IPS DF 6.9 (cell line): ENCODE measurements at regions not wholly inside any gene's neighbourhood (a gene's known extent, or its start where the extent isn't known, plus 50 kb on each side); places are given as distances from the start of the nearest gene placed in this dataset.

ENCODE experiments used
- DNase-seq: peaks from one replicate; pipeline ENCODE4 v3.0.0-alpha.2; 2013; ENCODE audit warnings: low read depth, low spot score
- H3K27ac ChIP-seq: one replicate; pipeline ENCODE4 v1.5.1; 2013; ENCODE audit warnings: low read length, control low read depth
- H3K27me3 ChIP-seq: 2 replicates; pipeline ENCODE4 v1.6.1; 2013; ENCODE audit warnings: mild to moderate bottlenecking, low read length; ENCODE audit not compliant: control insufficient read depth, insufficient read depth
- H3K36me3 ChIP-seq: 2 replicates; pipeline ENCODE4 v1.6.1; 2013; ENCODE audit warnings: low read length; ENCODE audit not compliant: control insufficient read depth, insufficient read depth
- H3K4me1 ChIP-seq: 2 replicates; pipeline ENCODE4 v1.6.1; 2013; ENCODE audit warnings: low read length; ENCODE audit not compliant: control insufficient read depth, insufficient read depth
- H3K4me3 ChIP-seq: 2 replicates; pipeline ENCODE4 v1.5.1; 2013; ENCODE audit warnings: mild to moderate bottlenecking, low read length
- H3K9me3 ChIP-seq: 2 replicates; pipeline ENCODE4 v1.6.1; 2013; ENCODE audit warnings: low read length, inconsistent platforms; ENCODE audit not compliant: control insufficient read depth, insufficient read depth
- WGBS: extraction: QIAGEN DNeasy Blood & Tissue Kit; methylation state at CpG from one replicate; pipeline ENCODE4 v1.1.7; 2013; ENCODE audit warnings: mixed read lengths, missing lambda C conversion rate; ENCODE audit not compliant: insufficient read length, insufficient coverage; 5-methylcytosine and 5-hydroxymethylcytosine counted together

DNA sequence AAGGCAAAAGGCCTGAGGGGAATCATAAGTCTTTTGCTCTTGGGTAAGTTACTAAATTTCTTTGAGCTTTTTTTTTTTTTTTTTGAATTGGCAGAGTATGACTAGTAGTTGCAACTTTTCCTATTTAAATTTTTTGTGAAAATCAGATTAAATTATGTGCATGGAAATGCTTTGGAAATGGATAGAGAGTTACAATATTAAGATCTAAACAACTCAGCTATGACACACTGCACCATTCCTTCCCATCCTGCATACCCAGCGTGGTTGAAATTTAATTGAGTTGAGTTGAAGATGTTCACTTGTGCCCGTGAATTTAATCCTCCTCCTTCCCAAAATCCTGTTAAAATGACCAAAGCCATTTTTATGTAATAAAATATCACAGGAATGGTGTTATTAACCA is 296.4 kb downstream of the ACTL7B start:
- Histone ChIP-seq H3K4me1 (no peaks in the 10 kb centered on the region), H3K36me3 (no peaks in the 10 kb centered on the region), H3K9me3 (no peaks in the 10 kb centered on the region), H3K27ac (no peak overlapping the region), H3K27me3 (no peaks in the 10 kb centered on the region), H3K4me3 (no peak overlapping the region)
- WGBS: no CpG with 5 or more reads among the region's 2 CpGs
- no peak for DNase-seq

DNA sequence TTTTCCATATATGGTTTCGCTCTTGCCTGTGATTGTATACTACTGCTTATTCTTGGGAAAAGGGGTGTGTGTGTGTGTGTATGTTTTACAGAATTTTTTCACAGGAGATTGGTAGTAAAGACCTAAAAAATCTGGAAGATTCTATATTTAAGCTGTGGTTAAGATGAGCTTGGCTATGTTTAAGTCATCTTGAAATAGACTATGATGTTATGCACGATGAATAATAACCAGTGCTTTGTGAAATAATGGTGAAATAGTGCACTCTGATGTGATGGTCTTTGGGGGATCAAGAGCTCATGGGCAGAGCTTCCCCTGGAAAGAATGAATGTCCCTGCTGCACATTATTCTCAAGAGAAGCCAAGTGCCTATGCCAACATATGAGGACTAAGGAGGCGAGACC is 301.0 kb downstream of the ACTL7B start:
- WGBS: no CpG with 5 or more reads among the region's 3 CpGs
- Histone ChIP-seq H3K9me3 (no peaks in the 10 kb centered on the region), H3K4me3 (no peak overlapping the region), H3K27ac (no peak overlapping the region), H3K36me3 (no peaks in the 10 kb centered on the region), H3K4me1 (no peaks in the 10 kb centered on the region), H3K27me3 (no peaks in the 10 kb centered on the region)
- DNase-seq: no peak

DNA sequence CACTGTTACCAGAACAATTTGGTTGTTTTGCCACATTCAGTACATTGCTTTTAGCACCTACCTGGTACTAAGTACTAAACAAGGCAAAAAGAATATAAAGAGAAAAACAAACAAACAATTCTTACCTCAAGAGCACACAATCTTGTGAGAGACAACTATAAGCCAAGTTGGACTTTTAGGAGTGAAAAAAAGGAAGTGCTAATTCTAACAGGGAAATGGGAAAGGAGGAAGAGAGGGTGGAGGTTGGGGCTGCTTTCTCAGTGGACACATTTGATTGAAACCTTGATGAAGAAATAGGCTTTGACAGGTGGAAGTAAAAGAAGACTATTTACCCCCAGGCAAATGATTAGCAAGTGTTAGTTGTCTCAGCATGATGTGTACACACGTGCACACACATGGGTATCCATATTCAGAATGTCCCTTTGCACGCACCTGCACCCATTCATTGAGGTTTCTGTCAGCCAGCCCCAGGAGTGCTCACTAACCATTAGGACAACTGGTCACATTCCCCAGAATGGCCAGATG is 302.6 kb downstream of the ACTL7B start:
- Histone ChIP-seq H3K36me3 (no peaks in the 10 kb centered on the region), H3K9me3 (no peaks in the 10 kb centered on the region), H3K4me1 (no peaks in the 10 kb centered on the region), H3K4me3 (no peak overlapping the region), H3K27ac (no peak overlapping the region), H3K27me3 (no peaks in the 10 kb centered on the region)
- WGBS: no CpG with 5 or more reads among the region's 2 CpGs
- no peak for DNase-seq

DNA sequence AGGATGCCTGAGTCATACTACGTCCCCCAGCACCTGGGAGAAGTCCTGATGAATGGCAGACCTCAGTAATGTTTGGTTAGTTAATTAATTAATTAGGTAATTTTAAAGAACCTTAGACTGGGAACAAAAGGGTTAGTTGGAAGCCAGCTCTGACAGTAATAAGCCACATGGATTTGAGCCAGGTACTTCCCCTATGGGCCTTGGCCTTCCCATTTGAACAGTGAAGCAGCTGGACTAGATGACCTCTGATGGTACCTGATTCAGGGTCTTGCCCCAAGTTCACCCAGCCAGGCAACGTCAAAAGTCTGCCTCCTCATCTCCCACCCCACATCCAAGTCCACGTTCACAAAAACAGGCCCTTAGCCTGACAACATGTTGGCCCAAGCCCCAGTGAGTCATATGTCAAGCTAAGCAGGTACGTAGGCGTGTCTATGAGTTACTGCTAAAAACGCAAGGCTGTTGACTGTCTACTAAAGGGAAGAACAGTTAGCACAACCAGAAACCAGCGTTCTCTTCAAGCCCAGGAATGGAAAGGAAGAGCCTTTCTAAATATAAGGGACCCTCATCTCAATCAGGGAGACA is 303.2 kb downstream of the ACTL7B start:
- Histone ChIP-seq H3K4me1 (no peaks in the 10 kb centered on the region), H3K9me3 (no peaks in the 10 kb centered on the region), H3K4me3 (no peak overlapping the region; the same call in 1 of the 2 replicates), H3K36me3 (no peaks in the 10 kb centered on the region), H3K27ac (no peak overlapping the region), H3K27me3 (no peaks in the 10 kb centered on the region)
- WGBS: no CpG with 5 or more reads among the region's 7 CpGs
- no peak for DNase-seq

DNA sequence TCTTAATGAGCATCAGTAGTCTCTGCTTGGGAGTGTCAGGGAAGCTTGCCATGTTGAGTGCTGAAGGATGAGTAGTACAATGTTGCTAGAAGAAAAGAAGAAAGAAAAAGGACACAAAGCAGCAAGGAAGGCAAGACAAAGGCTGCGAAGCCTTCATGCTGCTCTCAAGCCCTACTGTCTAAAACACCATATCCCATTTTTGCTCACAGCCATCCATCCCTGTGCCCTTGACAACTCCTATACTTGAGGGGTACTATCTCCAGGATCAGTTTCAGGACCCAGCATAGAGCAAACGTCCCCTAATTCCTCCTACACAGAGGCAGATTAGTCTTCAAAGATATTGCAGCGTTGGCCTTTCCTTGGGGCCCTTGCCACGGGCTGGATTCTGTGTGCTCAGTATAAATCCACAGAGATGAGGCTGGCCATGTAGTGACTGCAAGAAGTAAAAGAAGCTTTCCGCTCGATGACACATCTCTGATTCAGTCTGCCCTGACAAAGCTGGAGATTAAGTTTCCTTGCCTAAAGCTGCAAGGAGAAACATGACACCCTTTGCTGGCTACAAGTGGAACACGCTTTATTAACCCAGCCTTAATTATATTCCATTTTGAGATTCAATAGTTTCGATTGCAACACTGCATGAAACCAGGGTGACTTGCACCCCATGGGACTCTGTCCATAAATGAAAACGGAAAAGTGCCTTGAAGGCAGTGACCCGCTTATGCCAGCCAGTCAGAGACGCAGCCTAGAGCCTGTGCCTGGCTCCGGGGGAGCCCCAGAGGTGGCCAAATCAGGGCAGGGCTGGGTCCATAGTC is 304.6 kb downstream of the ACTL7B start:
- Histone ChIP-seq H3K9me3 (no peaks in the 10 kb centered on the region), H3K27ac (no peak overlapping the region), H3K36me3 (no peaks in the 10 kb centered on the region), H3K27me3 (no peaks in the 10 kb centered on the region), H3K4me3 (no peak overlapping the region), H3K4me1 (no peaks in the 10 kb centered on the region)
- WGBS: no CpG with 5 or more reads among the region's 12 CpGs
- DNase-seq: no peak

DNA sequence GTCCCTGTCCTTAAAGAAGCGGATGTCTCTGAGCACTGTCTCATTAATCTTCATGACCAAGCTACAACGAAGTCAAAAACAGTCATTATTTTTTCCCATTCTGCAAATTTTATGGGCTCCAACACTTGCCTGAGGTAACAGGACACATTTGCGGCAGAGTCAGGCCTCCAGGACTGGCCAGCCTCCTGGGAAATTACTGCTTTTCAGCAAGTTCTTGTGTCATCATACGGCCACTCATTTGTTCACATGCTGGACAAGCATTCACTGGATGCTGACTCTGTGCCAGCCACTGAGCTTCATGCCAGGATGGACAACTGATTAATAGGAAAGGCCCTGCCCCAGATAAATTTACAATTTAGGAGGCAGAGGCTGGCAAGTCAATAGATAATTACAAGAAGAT is 305.7 kb downstream of the ACTL7B start:
- no peak overlapping the region for H3K4me3 ChIP-seq
- no peak overlapping the region for H3K27ac ChIP-seq
- no peaks in the 10 kb centered on the region for H3K4me1 ChIP-seq
- H3K9me3 ChIP-seq: no peaks in the 10 kb centered on the region
- no peak for DNase-seq
- no CpG with 5 or more reads among the region's 4 CpGs for WGBS
- H3K36me3 ChIP-seq: no peaks in the 10 kb centered on the region
- H3K27me3 ChIP-seq: no peaks in the 10 kb centered on the region

DNA sequence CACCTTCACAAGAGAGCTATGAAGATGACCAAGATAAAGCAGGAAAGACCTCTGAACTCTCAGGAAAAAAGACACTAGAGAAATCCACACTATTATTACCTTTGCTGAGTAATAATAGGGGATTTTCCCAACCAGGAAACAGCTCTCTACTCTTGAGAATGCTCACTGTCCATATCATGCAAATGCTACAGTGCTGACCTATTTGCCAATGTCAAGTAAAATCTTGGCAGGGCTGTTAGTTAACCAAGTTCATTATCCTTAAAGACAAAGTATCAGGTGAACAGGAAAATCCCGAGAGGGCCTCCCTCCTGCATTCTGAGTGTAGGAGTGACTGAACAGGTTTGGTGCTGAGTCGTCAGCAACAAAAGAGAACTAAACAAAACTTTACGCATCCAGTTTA is 306.6 kb downstream of the ACTL7B start:
- no CpG with 5 or more reads among the region's 3 CpGs for WGBS
- Histone ChIP-seq H3K36me3 (no peaks in the 10 kb centered on the region), H3K4me1 (no peaks in the 10 kb centered on the region), H3K27me3 (no peaks in the 10 kb centered on the region), H3K9me3 (no peaks in the 10 kb centered on the region), H3K4me3 (no peak overlapping the region), H3K27ac (no peak overlapping the region)
- DNase-seq: no peak

DNA sequence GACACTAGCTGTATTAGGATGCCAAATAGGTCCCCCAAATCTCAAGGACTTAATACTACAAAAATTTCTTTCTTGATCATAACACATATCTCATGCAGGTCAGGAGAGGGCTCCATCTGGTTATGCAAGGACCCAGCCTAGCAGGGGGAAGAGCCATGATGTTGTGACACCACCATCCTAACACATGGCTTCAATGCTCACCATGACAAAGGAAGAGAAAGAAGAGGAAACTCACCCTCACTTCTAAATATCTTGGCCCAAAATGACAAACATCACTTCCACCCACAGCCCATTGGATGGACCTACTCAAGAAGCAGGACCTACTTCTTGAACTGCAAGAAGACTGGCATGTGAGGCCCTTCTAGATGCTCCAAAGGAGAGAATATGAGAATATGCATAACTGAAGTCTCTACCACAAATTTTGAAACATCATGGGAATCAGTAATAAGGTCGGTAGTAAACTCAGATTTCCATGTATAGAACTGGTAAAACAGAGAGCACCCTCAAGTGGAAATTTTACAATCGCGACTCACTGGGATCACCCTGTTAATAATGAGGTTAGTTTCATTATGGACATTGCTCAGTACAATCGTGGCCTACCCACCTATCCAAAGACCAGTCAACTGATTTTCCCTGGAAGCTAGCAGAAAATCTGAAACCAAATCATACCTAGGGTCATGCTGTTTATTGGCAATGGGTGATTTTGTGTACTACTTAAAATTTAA is 308.2 kb downstream of the ACTL7B start:
- no peak overlapping the region for H3K4me3 ChIP-seq
- H3K4me1 ChIP-seq: peaks cover 2% of the 10 kb centered on the region; the same call in 1 of the 2 replicates
- no peaks in the 10 kb centered on the region for H3K36me3 ChIP-seq
- no peak overlapping the region for H3K27ac ChIP-seq
- DNase-seq: no peak
- H3K27me3 ChIP-seq: no peaks in the 10 kb centered on the region
- H3K9me3 ChIP-seq: no peaks in the 10 kb centered on the region
- no CpG with 5 or more reads among the region's 4 CpGs for WGBS

DNA sequence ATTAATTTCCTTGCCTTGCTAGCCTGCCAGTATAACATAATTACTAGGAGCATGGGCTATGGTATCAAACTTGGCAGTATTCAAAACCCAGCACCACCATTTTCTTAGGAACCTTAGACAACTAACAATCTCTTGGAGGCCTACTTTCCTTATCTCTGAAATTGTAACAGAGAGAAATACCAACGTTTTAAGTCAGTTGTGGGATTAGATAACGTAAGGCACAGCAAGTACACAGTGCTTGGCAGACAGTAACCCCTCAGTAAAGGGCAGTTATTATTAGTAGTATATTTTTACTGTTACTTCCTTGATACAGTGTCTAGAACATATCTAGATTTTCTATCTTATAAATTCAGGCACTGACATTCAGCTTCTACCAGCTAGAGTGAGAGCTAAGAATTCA is 309.6 kb downstream of the ACTL7B start:
- Histone ChIP-seq H3K9me3 (no peaks in the 10 kb centered on the region), H3K4me3 (no peak overlapping the region), H3K4me1 (peaks cover 2% of the 10 kb centered on the region; the same call in 1 of the 2 replicates), H3K27ac (no peak overlapping the region), H3K27me3 (no peaks in the 10 kb centered on the region; the same call in 1 of the 2 replicates), H3K36me3 (no peaks in the 10 kb centered on the region)
- DNase-seq: no peak
- WGBS: no CpG with 5 or more reads among the region's 2 CpGs

DNA sequence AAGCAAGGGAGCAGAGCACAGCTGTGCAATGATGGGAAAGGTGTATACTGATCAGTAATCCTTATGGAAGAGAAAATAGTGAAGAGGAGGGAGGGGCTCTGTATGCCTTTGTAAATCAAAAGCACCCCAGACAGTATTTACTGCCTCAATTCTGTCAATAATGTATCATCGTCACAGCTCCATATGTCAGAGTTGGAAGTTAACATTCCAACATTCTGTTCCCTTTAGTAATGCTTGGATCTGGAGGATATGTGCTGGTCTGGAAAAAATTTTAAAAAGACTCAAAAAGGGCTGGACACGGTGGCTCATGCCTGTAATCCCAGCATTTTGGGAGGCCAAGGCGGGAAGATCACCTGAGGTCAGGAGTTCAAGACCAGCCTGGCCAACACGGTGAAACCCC is 310.4 kb downstream of the ACTL7B start:
- Histone ChIP-seq H3K9me3 (no peaks in the 10 kb centered on the region), H3K36me3 (no peaks in the 10 kb centered on the region), H3K27ac (no peak overlapping the region), H3K4me3 (no peak overlapping the region), H3K27me3 (no peaks in the 10 kb centered on the region; the same call in 1 of the 2 replicates), H3K4me1 (peaks cover 2% of the 10 kb centered on the region; the same call in 1 of the 2 replicates)
- DNase-seq: no peak
- WGBS: no CpG with 5 or more reads among the region's 4 CpGs
